GM12874 (cell line): ENCODE measurements at regions not wholly inside any gene's neighbourhood (a gene's known extent, or its start where the extent isn't known, plus 50 kb on each side); places are given as distances from the start of the nearest gene placed in this dataset.

Experiments used
- CTCF ChIP-seq: IDR thresholded peaks from 2 replicates; pipeline ENCODE4 v1.5.1; 2011; ENCODE audit warnings: low read depth, mild to moderate bottlenecking, control low read depth, low read length, moderate library complexity; ENCODE audit not compliant: insufficient read depth

- TF ChIP-seq CTCF = no peak
Measured at GRCh38 chr2:236342951-236343350, 78.7 kb upstream of the ASB18 start.

GRCh38 chr2:236343400-236344161, 79.4 kb upstream of the ASB18 start:
- peak; percentile 63; the same call in 1 of the 2 replicates for TF ChIP-seq CTCF

- no peak for TF ChIP-seq CTCF
Measured at GRCh38 chr2:236344446-236344845, 80.2 kb upstream of the ASB18 start.

GRCh38 chr2:236345081-236345714, 81.0 kb upstream of the ASB18 start:
- TF ChIP-seq CTCF = no peak

GRCh38 chr2:236346366-236346765, 82.2 kb upstream of the ASB18 start:
- no peak for TF ChIP-seq CTCF

GRCh38 chr2:236348279-236348678, 84.1 kb upstream of the ASB18 start:
- TF ChIP-seq CTCF = no peak

GRCh38 chr2:236348976-236349375, 84.8 kb upstream of the ASB18 start:
- TF ChIP-seq CTCF = no peak
